ENCODE measurements at regions not wholly inside any gene's neighbourhood (a gene's known extent, or its start where the extent isn't known, plus 50 kb on each side); places are given as distances from the start of the nearest gene placed in this dataset.
"Not testable (repeated sequence)": the region's sequence is repeated elsewhere in the genome, so short reads cannot be mapped to it uniquely, and the experiment has no call there.

- Mint-ChIP-seq H3K4me3 (no peak overlapping the region), H3K4me1 (ENCODE audit: low read depth) (peaks cover 25% of the 10 kb centered on the region), H3K27me3 (ENCODE audit: low read depth) (no peaks in the 10 kb centered on the region), H3K9me3 (no peaks in the 10 kb centered on the region), H3K27ac (no peak overlapping the region), H3K36me3 (ENCODE audit: low read depth) (no peaks in the 10 kb centered on the region)
- DNase-seq (ENCODE audit: low spot score), result peak; percentile 7
Observed at GRCh38 chr6:15132854-15133670, 112.8 kb upstream of the JARID2 start.

GRCh38 chr6:15137086-15137485 lies 108.8 kb upstream of the JARID2 start:
- Mint-ChIP-seq H3K4me3 (no peak overlapping the region), H3K9me3 (no peaks in the 10 kb centered on the region), H3K4me1 (ENCODE audit: low read depth) (peaks cover 8% of the 10 kb centered on the region), H3K27me3 (ENCODE audit: low read depth) (no peaks in the 10 kb centered on the region), H3K36me3 (ENCODE audit: low read depth) (no peaks in the 10 kb centered on the region), H3K27ac (no peak overlapping the region)
- no peak for DNase-seq (ENCODE audit: low spot score)

GRCh38 chr6:15143086-15143485 lies 102.8 kb upstream of the JARID2 start:
- no peak overlapping the region for H3K4me3 Mint-ChIP-seq
- H3K9me3 Mint-ChIP-seq, result no peaks in the 10 kb centered on the region
- DNase-seq (ENCODE audit: low spot score), result no peak
- no peak overlapping the region for H3K27ac Mint-ChIP-seq
- no peaks in the 10 kb centered on the region for H3K4me1 Mint-ChIP-seq (ENCODE audit: low read depth)
- no peaks in the 10 kb centered on the region for H3K27me3 Mint-ChIP-seq (ENCODE audit: low read depth)
- H3K36me3 Mint-ChIP-seq (ENCODE audit: low read depth), result no peaks in the 10 kb centered on the region

DNA sequence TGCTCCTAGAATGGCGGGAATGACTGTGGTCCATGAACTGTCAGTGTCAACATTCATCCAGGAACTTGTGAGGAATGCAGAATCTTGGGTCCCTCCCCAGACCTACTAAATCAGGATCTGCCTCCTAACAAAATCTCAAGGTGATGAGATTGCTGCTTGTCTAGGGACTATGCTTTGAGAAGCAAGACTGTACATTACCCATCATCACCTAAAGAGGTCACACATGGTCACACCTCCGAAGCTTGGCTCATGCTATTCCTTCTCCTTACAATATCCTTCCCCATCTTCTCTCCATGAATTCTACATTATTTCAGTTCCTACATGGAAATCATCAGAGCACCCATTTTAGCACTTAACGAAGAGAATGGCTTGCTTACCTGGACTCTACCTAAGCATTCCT lies 102.3 kb upstream of the JARID2 start:
- Mint-ChIP-seq H3K4me1 (ENCODE audit: low read depth) (no peaks in the 10 kb centered on the region), H3K36me3 (ENCODE audit: low read depth) (no peaks in the 10 kb centered on the region), H3K27me3 (ENCODE audit: low read depth) (no peaks in the 10 kb centered on the region), H3K27ac (no peak overlapping the region), H3K4me3 (no peak overlapping the region), H3K9me3 (no peaks in the 10 kb centered on the region)
- DNase-seq (ENCODE audit: low spot score), result no peak

GRCh38 chr6:15145821-15146220 lies 100.0 kb upstream of the JARID2 start:
- DNase-seq (ENCODE audit: low spot score), result no peak
- Mint-ChIP-seq H3K36me3 (ENCODE audit: low read depth) (no peaks in the 10 kb centered on the region), H3K27me3 (ENCODE audit: low read depth) (no peaks in the 10 kb centered on the region), H3K4me3 (no peak overlapping the region), H3K4me1 (ENCODE audit: low read depth) (no peaks in the 10 kb centered on the region), H3K27ac (no peak overlapping the region), H3K9me3 (no peaks in the 10 kb centered on the region)

- H3K27ac Mint-ChIP-seq, result no peak overlapping the region
Observed at GRCh38 chr6:15147827-15148226, 98.0 kb upstream of the JARID2 start.

DNA sequence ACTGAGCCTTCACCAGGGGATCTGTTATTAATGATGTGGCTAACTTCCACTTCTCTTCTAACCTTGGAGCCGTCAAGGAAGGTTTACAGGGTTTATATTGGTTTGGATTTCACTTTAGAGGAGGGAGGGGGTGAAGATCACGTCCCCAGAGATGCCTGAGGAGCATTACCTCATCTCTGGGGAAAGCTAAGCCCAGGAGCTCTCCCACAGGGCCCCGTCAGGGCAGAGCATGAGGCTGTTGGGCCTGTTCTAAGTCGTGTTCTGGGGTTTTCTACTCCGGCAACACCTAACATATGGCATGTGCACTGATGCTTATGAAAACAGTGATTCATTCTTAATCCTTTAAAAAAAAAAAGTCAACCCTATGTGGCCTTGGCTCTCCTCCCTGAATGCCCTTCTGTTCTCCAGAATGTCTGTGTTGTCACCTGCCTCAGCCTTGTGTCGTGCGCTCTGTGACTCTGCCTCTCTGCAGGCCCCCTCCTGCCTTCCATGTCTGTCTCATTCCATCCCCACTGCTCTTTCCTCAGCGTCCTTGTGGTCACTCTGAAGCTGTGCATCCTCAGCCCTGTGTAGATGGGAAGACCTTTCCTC lies 97.4 kb upstream of the JARID2 start:
- H3K27ac Mint-ChIP-seq, result no peak overlapping the region
- H3K36me3 Mint-ChIP-seq (ENCODE audit: low read depth), result no peaks in the 10 kb centered on the region
- no peak overlapping the region for H3K4me3 Mint-ChIP-seq
- no peaks in the 10 kb centered on the region for H3K9me3 Mint-ChIP-seq
- no peaks in the 10 kb centered on the region for H3K27me3 Mint-ChIP-seq (ENCODE audit: low read depth)
- DNase-seq (ENCODE audit: low spot score), result no peak
- H3K4me1 Mint-ChIP-seq (ENCODE audit: low read depth), result no peaks in the 10 kb centered on the region

More at GRCh38 chr6:15147827-15148226, 98.0 kb upstream of the JARID2 start:
- DNase-seq (ENCODE audit: low spot score), result no peak
- H3K9me3 Mint-ChIP-seq, result no peaks in the 10 kb centered on the region
- no peak overlapping the region for H3K4me3 Mint-ChIP-seq
- no peaks in the 10 kb centered on the region for H3K27me3 Mint-ChIP-seq (ENCODE audit: low read depth)
- no peaks in the 10 kb centered on the region for H3K36me3 Mint-ChIP-seq (ENCODE audit: low read depth)
- H3K4me1 Mint-ChIP-seq (ENCODE audit: low read depth), result no peaks in the 10 kb centered on the region

GRCh38 chr6:15150207-15150606 lies 95.7 kb upstream of the JARID2 start:
- no peak for DNase-seq (ENCODE audit: low spot score)
- Mint-ChIP-seq H3K27ac (no peak overlapping the region), H3K4me3 (no peak overlapping the region), H3K27me3 (ENCODE audit: low read depth) (no peaks in the 10 kb centered on the region), H3K4me1 (ENCODE audit: low read depth) (no peaks in the 10 kb centered on the region), H3K9me3 (no peaks in the 10 kb centered on the region), H3K36me3 (ENCODE audit: low read depth) (no peaks in the 10 kb centered on the region)

DNA sequence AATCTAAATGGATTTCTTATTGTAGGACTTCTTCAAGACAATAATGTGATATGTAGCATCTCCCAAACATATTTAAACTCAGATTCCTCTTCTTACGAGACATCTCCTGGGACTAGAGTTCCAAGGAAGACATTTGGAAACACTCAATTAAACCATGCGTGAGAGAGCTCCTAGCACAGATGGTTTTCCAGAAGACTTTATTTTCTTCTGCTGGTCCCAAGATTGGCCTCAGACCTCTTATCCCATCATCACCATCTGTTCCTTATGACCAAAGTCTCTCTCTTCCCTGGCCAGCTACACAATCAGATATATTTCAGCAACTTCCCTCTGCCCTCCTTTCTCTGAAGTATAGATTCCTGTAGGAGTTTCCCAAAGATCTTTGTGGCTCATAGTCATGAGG lies 93.2 kb upstream of the JARID2 start:
- no peak for DNase-seq (ENCODE audit: low spot score)
- Mint-ChIP-seq H3K27ac (no peak overlapping the region), H3K4me1 (ENCODE audit: low read depth) (peaks cover 2% of the 10 kb centered on the region), H3K4me3 (no peak overlapping the region), H3K36me3 (ENCODE audit: low read depth) (no peaks in the 10 kb centered on the region), H3K27me3 (ENCODE audit: low read depth) (no peaks in the 10 kb centered on the region), H3K9me3 (no peaks in the 10 kb centered on the region)

GRCh38 chr6:15153191-15153590 lies 92.7 kb upstream of the JARID2 start:
- Mint-ChIP-seq H3K4me1 (ENCODE audit: low read depth) (peaks cover 2% of the 10 kb centered on the region), H3K36me3 (ENCODE audit: low read depth) (no peaks in the 10 kb centered on the region), H3K27ac (no peak overlapping the region), H3K4me3 (no peak overlapping the region), H3K27me3 (ENCODE audit: low read depth) (no peaks in the 10 kb centered on the region), H3K9me3 (no peaks in the 10 kb centered on the region)
- no peak for DNase-seq (ENCODE audit: low spot score)

DNA sequence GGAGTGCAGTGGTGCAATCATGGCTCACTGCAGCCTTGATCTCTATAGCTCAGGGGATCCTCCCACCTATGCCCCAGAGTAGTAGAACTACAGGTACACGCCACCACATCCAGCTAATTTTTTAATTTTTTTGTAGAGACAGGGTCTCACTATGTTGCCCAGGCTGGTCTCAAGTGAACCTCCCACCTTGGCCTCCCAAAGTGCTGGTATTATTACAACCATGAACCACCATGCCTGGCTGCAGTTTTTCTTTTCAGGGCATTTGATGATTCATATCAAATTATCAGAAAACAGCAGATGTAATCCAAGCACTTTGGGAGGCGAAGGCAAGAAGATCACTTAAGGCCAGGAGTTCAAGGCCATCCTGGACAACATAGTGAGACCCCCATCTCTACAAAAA lies 88.4 kb upstream of the JARID2 start:
- Mint-ChIP-seq H3K36me3 (ENCODE audit: low read depth) (no peaks in the 10 kb centered on the region), H3K27me3 (ENCODE audit: low read depth) (no peaks in the 10 kb centered on the region), H3K4me3 (no peak overlapping the region), H3K27ac (no peak overlapping the region), H3K9me3 (no peaks in the 10 kb centered on the region), H3K4me1 (ENCODE audit: low read depth) (peaks cover 2% of the 10 kb centered on the region)
- DNase-seq (ENCODE audit: low spot score), result no peak

GRCh38 chr6:15158821-15159619 lies 86.8 kb upstream of the JARID2 start:
- Mint-ChIP-seq H3K4me3 (no peak overlapping the region), H3K36me3 (ENCODE audit: low read depth) (no peaks in the 10 kb centered on the region), H3K27me3 (ENCODE audit: low read depth) (no peaks in the 10 kb centered on the region), H3K4me1 (ENCODE audit: low read depth) (peaks cover 2% of the 10 kb centered on the region), H3K9me3 (no peaks in the 10 kb centered on the region), H3K27ac (no peak overlapping the region)
- DNase-seq (ENCODE audit: low spot score), result no peak

DNA sequence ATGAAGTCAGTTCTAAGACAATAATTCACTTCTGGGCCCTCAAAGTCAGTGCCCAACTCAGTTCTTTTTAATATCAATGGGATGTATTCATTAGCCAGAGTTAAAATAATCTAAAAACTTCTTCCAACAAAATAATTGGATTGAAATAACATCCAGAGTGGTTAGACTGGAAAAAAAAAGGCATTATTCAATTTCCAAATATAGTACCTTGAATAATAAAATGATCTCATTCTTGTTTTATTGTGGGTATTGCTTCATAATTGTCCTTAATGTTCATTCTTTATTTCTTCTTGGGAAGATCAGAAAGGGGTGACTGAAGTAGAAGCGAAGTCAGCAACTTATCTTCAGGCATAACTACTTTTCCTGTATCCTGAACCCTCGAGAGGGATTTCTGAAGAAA lies 85.1 kb upstream of the JARID2 start:
- H3K27ac Mint-ChIP-seq, result no peak overlapping the region
- H3K4me3 Mint-ChIP-seq, result no peak overlapping the region
- no peaks in the 10 kb centered on the region for H3K9me3 Mint-ChIP-seq
- H3K36me3 Mint-ChIP-seq (ENCODE audit: low read depth), result no peaks in the 10 kb centered on the region
- no peaks in the 10 kb centered on the region for H3K27me3 Mint-ChIP-seq (ENCODE audit: low read depth)
- no peak for DNase-seq (ENCODE audit: low spot score)
- H3K4me1 Mint-ChIP-seq (ENCODE audit: low read depth), result peaks cover 2% of the 10 kb centered on the region

- not testable (repeated sequence) for H3K4me1 Mint-ChIP-seq (ENCODE audit: low read depth); H3K27me3 Mint-ChIP-seq (ENCODE audit: low read depth); H3K27ac Mint-ChIP-seq; H3K9me3 Mint-ChIP-seq; H3K36me3 Mint-ChIP-seq (ENCODE audit: low read depth); DNase-seq (ENCODE audit: low spot score); H3K4me3 Mint-ChIP-seq
Observed at GRCh38 chr6:15164855-15165254, 81.0 kb upstream of the JARID2 start.

All from T-helper 2 cell treated with Interferon-gamma antibody and Interleukin-4, amounts not matched to agents 5 μg/mL and 100 μg/mL, for 36 hours (primary cell).